H1 (cell line): ENCODE measurements at regions not wholly inside any gene's neighbourhood (a gene's known extent, or its start where the extent isn't known, plus 50 kb on each side); places are given as distances from the start of the nearest gene placed in this dataset.

ENCODE experiments used
- EZH2 ChIP-seq: fragments of 200-600 bp; sonication (generic); IDR thresholded peaks from 2 replicates; pipeline ENCODE4 v1.7.1; 2012; ENCODE audit warnings: low read depth, mild to moderate bottlenecking, moderate library complexity, low read length, inconsistent platforms; ENCODE audit not compliant: severe bottlenecking
- JUND ChIP-seq: IDR thresholded peaks from 2 replicates; pipeline ENCODE4 v1.6.1; 2011; ENCODE audit warnings: mild to moderate bottlenecking, improper control_type of control experiment, low read length
- POLR2A ChIP-seq, 2 experiments: IDR thresholded peaks; 1 replicate in 1 of 2; 2 replicates in 1 of 2; pipeline ENCODE4 v1.6.1; 2011; ENCODE audit warnings: low read depth in 2 of 2, low read length in 2 of 2, mild to moderate bottlenecking in 2 of 2; ENCODE audit errors: control extremely low read depth in 1 of 2
- SIN3A ChIP-seq, 2 experiments: IDR thresholded peaks in 1 of 2; conservative IDR thresholded peaks in 1 of 2; 2 replicates each; pipeline ENCODE4 v1.6.1; 2011 to 2012; ENCODE audit warnings: low read length in 2 of 2, improper control_type of control experiment in 1 of 2, low read depth in 1 of 2, mild to moderate bottlenecking in 1 of 2
- TAF1 ChIP-seq: IDR thresholded peaks from 2 replicates; pipeline ENCODE4 v1.6.1; 2011; ENCODE audit warnings: mild to moderate bottlenecking, low read depth, low read length
- ZNF274 ChIP-seq: IDR thresholded peaks from 2 replicates; pipeline ENCODE4 v1.7.0; 2012; ENCODE audit warnings: low read length, borderline replicate concordance; ENCODE audit errors: extremely low read depth
- TF ChIP-seq, protein P1 (sequence below), 3 experiments: IDR thresholded peaks; 1 replicate in 2 of 3; 2 replicates in 1 of 3; pipeline versions ENCODE4 v1.5.1 to v1.6.1; 2011; ENCODE audit warnings: low read length in 3 of 3, mild to moderate bottlenecking in 3 of 3, inconsistent platforms in 2 of 3, low read depth in 1 of 3, moderate library complexity in 1 of 3; ENCODE audit not compliant: insufficient read depth in 1 of 3; ENCODE audit errors: control extremely low read depth in 1 of 3
- TF ChIP-seq, protein P2 (sequence below): IDR thresholded peaks from 2 replicates; pipeline ENCODE4 v1.6.1; 2012; ENCODE audit warnings: inconsistent platforms

DNA sequence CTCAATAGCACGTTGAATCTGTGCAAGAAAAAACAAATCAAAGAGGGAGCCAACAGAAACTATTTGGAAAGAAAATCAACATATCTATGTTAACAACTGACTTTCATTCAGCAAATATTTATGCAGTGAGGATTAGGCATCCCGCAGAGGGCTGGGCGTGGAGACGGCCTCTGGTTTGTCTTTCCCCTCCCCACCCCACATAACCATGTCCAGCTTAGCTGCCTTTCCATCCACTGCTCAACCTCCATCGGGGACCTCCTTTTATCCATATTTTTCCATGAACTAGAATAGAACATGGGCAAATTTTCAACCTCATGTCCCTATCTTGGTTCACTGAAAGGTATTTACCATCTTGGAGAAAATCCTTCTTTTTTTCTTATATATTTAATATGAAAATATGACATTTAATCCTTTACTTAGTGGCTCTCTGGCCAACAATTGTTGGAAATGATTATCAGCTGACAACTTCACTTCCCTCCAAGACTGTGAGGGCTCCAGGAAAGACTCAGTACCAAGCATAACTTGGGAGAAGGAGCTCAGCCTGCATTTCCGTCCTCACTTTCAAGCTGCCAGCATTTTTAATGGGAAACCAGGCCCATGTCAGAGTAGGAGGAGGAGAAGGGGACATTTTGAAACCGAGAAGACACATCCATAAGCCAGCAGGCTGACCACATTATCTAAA lies 462.6 kb upstream of the MAF start:
- TF ChIP-seq SIN3A (conservative IDR thresholded peaks at IDR 0.05 in 1 of 2, IDR thresholded peaks at IDR 0.05 in 1 of 2; ENCODE audit: low read depth in 1 of 2, low read length in 2 of 2) (no peak), JUND (no peak), ZNF274 (no peak), POLR2A (IDR thresholded peaks at IDR 0.05; ENCODE audit: control extremely low read depth in 1 of 2, low read depth in 2 of 2, low read length in 2 of 2) (no peak), EZH2 (no peak), TAF1 (no peak)
- TF ChIP-seq, protein P1, sequence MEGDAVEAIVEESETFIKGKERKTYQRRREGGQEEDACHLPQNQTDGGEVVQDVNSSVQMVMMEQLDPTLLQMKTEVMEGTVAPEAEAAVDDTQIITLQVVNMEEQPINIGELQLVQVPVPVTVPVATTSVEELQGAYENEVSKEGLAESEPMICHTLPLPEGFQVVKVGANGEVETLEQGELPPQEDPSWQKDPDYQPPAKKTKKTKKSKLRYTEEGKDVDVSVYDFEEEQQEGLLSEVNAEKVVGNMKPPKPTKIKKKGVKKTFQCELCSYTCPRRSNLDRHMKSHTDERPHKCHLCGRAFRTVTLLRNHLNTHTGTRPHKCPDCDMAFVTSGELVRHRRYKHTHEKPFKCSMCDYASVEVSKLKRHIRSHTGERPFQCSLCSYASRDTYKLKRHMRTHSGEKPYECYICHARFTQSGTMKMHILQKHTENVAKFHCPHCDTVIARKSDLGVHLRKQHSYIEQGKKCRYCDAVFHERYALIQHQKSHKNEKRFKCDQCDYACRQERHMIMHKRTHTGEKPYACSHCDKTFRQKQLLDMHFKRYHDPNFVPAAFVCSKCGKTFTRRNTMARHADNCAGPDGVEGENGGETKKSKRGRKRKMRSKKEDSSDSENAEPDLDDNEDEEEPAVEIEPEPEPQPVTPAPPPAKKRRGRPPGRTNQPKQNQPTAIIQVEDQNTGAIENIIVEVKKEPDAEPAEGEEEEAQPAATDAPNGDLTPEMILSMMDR (IDR thresholded peaks at IDR 0.05; ENCODE audit: control extremely low read depth in 1 of 3, insufficient read depth in 1 of 3, low read depth in 1 of 3, low read length in 3 of 3) = no peak
- TF ChIP-seq, protein P2, sequence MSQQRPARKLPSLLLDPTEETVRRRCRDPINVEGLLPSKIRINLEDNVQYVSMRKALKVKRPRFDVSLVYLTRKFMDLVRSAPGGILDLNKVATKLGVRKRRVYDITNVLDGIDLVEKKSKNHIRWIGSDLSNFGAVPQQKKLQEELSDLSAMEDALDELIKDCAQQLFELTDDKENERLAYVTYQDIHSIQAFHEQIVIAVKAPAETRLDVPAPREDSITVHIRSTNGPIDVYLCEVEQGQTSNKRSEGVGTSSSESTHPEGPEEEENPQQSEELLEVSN = no peak
